ENCODE measurements at regions not wholly inside any gene's neighbourhood (a gene's known extent, or its start where the extent isn't known, plus 50 kb on each side); places are given as distances from the start of the nearest gene placed in this dataset.

DNA sequence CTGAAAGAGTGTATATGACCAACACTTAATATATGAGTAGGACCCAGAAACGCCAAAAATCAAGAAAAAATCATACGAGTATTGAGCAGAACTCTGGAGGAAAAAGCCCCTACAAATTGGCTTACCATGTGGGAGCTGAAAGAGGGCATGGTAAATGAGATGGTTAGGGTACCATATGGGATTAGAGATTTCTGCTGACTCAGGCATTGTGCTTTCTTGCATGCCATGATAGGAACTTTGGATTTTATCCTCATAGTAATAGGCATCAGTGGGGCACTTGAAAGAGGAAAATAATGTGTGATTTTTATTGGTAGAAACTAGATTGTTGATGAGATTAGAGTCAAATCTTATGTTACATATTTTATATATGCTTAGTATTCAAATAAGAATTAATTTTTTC lies 271.1 kb downstream of the CBLN2 start:
- Mint-ChIP-seq H3K36me3 (no peaks in the 10 kb centered on the region), H3K27ac (no peak overlapping the region), H3K4me1 (no peaks in the 10 kb centered on the region), H3K27me3 (ENCODE audit: low read depth) (no peaks in the 10 kb centered on the region), H3K4me3 (no peak overlapping the region), H3K9me3 (peaks cover 30% of the 10 kb centered on the region)
- DNase-seq (ENCODE audit: low spot score in 2 of 2, unreplicated experiment in 2 of 2) = no peak
- TF ChIP-seq, protein P1, sequence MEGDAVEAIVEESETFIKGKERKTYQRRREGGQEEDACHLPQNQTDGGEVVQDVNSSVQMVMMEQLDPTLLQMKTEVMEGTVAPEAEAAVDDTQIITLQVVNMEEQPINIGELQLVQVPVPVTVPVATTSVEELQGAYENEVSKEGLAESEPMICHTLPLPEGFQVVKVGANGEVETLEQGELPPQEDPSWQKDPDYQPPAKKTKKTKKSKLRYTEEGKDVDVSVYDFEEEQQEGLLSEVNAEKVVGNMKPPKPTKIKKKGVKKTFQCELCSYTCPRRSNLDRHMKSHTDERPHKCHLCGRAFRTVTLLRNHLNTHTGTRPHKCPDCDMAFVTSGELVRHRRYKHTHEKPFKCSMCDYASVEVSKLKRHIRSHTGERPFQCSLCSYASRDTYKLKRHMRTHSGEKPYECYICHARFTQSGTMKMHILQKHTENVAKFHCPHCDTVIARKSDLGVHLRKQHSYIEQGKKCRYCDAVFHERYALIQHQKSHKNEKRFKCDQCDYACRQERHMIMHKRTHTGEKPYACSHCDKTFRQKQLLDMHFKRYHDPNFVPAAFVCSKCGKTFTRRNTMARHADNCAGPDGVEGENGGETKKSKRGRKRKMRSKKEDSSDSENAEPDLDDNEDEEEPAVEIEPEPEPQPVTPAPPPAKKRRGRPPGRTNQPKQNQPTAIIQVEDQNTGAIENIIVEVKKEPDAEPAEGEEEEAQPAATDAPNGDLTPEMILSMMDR (IDR thresholded peaks at IDR 0.05; ENCODE audit: unreplicated experiment) = no peak

DNA sequence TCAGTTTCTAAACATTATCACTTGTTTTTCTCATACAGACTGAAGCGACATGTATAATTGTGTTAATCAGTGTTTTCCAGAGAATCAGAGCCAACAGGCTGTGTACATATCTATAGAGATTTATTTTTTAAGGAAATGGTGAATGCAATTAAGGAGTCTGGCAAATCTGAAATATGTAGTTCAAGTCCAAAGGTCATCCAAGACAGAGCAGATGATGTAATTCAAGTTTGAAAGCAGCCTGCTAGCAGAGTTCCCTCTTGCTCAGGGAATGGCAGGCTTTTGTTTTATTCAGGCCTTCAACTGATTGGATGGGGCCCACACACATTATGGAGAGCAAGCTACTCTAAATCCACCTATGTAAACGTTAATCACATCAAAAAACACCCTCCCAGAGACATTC lies 282.6 kb downstream of the CBLN2 start:
- no peaks in the 10 kb centered on the region for H3K9me3 Mint-ChIP-seq
- H3K27ac Mint-ChIP-seq = no peak overlapping the region
- H3K4me3 Mint-ChIP-seq = no peak overlapping the region
- no peaks in the 10 kb centered on the region for H3K36me3 Mint-ChIP-seq
- no peak for DNase-seq (ENCODE audit: low spot score in 2 of 2, unreplicated experiment in 2 of 2)
- TF ChIP-seq, protein P1 (IDR thresholded peaks at IDR 0.05; ENCODE audit: unreplicated experiment) = no peak
- no peaks in the 10 kb centered on the region for H3K4me1 Mint-ChIP-seq
- H3K27me3 Mint-ChIP-seq (ENCODE audit: low read depth) = peaks cover 2% of the 10 kb centered on the region

DNA sequence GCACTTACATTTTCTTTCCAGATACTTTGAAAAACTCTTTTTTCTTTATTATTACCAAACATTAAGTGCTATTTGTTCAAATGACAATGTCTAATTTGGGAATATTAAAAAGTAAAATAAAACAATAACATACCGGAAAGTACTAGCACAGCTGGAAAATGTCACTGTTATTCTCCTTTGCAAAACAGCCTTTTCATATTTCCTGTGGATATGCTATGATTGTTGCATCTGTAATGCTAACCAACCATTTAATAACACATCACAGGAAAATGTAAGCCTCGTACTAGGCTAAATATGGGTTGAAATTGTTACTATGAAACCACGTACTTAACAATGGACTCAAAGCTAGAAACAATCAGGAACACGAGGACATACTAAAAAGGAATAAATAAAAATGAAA lies 298.1 kb downstream of the CBLN2 start:
- H3K4me1 Mint-ChIP-seq = no peaks in the 10 kb centered on the region
- H3K27me3 Mint-ChIP-seq (ENCODE audit: low read depth) = no peaks in the 10 kb centered on the region
- no peak overlapping the region for H3K4me3 Mint-ChIP-seq
- H3K27ac Mint-ChIP-seq = no peak overlapping the region
- no peak for DNase-seq (ENCODE audit: low spot score in 2 of 2, unreplicated experiment in 2 of 2)
- TF ChIP-seq, protein P1 (IDR thresholded peaks at IDR 0.05; ENCODE audit: unreplicated experiment) = no peak
- no peaks in the 10 kb centered on the region for H3K9me3 Mint-ChIP-seq
- H3K36me3 Mint-ChIP-seq = no peaks in the 10 kb centered on the region

DNA sequence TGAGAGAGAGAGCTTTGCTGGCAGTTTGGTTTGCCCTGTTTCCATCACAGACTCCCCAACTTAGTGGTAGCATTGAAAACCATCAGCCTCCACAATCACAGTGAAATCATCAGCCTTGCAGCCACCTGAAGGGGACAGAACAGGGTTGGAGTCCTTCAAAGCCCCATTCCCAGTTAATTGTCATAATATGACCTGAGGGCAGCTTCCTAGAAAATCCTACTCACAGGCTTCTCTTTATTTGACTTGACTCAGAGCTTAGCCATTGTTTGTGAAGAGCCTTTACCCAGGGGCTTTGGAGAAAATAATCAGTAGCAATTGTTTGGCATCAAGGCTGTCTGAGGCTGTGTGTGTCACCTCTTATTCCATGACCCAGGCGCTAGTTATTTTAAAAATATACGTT lies 308.7 kb downstream of the CBLN2 start:
- Mint-ChIP-seq H3K27ac (no peak overlapping the region), H3K27me3 (ENCODE audit: low read depth) (peaks cover 2% of the 10 kb centered on the region), H3K4me3 (no peak overlapping the region), H3K9me3 (no peaks in the 10 kb centered on the region), H3K36me3 (no peaks in the 10 kb centered on the region), H3K4me1 (no peaks in the 10 kb centered on the region)
- TF ChIP-seq, protein P1 (IDR thresholded peaks at IDR 0.05; ENCODE audit: unreplicated experiment) = no peak
- DNase-seq (ENCODE audit: low spot score in 2 of 2, unreplicated experiment in 2 of 2) = no peak

DNA sequence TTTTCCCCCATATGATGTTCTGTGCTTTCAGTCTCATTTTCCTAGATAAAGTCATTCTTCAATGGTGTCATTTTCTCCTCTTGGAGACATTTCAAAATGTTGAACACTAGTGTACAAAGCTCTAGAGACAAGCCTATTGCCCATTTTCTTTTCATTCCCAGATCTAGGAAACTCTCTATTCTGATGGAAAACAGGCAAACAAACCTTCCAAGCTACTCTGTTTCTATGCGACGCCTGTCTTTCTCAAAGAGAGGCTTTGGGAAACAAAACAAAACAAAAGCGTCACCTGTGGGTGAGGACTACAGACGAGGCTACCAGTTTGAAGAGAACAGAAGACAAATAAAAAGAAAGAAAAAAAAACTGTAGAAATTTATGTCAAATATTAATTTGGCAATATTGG lies 311.0 kb downstream of the CBLN2 start:
- peaks cover 2% of the 10 kb centered on the region for H3K27me3 Mint-ChIP-seq (ENCODE audit: low read depth)
- TF ChIP-seq, protein P1 (IDR thresholded peaks at IDR 0.05; ENCODE audit: unreplicated experiment) = no peak
- no peak for DNase-seq (ENCODE audit: low spot score in 2 of 2, unreplicated experiment in 2 of 2)
- no peaks in the 10 kb centered on the region for H3K9me3 Mint-ChIP-seq
- H3K36me3 Mint-ChIP-seq = no peaks in the 10 kb centered on the region
- H3K27ac Mint-ChIP-seq = no peak overlapping the region
- H3K4me3 Mint-ChIP-seq = no peak overlapping the region
- no peaks in the 10 kb centered on the region for H3K4me1 Mint-ChIP-seq

DNA sequence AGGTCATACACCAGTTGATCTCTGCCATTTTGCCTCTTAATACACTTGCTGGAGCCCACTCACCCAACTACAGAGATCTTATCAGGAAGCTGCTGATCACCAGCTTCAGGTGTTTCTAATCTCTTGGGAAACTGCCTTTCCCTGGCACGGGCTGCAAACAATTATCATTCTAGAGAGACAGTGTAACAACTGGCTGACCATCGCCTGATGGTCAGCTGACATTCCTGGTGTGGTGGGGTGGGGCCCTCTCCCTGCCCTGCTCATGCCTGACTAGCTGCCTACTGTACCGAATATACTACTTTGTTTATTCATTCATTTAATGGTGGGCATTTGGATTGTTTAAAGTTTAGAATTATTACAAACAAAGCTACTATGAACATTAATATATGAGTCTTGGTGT lies 311.5 kb downstream of the CBLN2 start:
- Mint-ChIP-seq H3K4me1 (no peaks in the 10 kb centered on the region), H3K9me3 (no peaks in the 10 kb centered on the region), H3K27me3 (ENCODE audit: low read depth) (peaks cover 2% of the 10 kb centered on the region), H3K4me3 (no peak overlapping the region), H3K36me3 (no peaks in the 10 kb centered on the region), H3K27ac (no peak overlapping the region)
- TF ChIP-seq, protein P1 (IDR thresholded peaks at IDR 0.05; ENCODE audit: unreplicated experiment) = no peak
- no peak for DNase-seq (ENCODE audit: low spot score in 2 of 2, unreplicated experiment in 2 of 2)
